ENCODE measurements at regions not wholly inside any gene's neighbourhood (a gene's known extent, or its start where the extent isn't known, plus 50 kb on each side); places are given as distances from the start of the nearest gene placed in this dataset.

- no peak for ATAC-seq
Observed at GRCh38 chr3:164864454-164864853, 213.8 kb downstream of the SI start.

DNA sequence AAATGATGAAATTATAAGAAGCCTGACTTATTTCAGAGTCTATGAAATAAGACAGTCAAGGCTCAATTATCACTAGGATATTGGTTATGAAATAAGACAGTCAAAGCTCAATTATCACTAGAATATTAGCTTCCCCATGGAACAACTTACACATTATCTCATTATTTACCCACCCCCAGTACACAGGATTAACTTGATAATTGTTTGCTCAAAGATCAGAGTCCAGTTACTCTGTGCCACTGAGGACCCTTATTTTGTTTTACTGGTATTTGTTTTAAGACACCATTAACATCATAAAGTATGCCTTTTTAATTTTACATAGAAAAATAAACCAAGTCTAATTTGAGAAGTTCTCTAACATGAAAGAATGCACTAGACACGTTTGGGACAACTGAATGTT lies 225.4 kb downstream of the SI start:
- TF ChIP-seq CSRNP3 (CRISPR knock-in tag; IDR thresholded peaks at IDR 0.05) (no peak), TOX (CRISPR knock-in tag; IDR thresholded peaks at IDR 0.05; ENCODE audit: borderline replicate concordance) (no peak), RARB (CRISPR knock-in tag; IDR thresholded peaks at IDR 0.05) (no peak), OSR1 (CRISPR knock-in tag; IDR thresholded peaks at IDR 0.05) (no peak), CSDC2 (CRISPR knock-in tag; IDR thresholded peaks at IDR 0.05) (no peak), SNAI2 (CRISPR knock-in tag; IDR thresholded peaks at IDR 0.05) (no peak), ZNF565 (CRISPR knock-in tag; conservative IDR thresholded peaks at IDR 0.05; ENCODE audit: low read depth) (no peak), PPARA (CRISPR knock-in tag; IDR thresholded peaks at IDR 0.05; ENCODE audit: borderline replicate concordance) (no peak), TCF4 (CRISPR knock-in tag; IDR thresholded peaks at IDR 0.05; ENCODE audit: borderline replicate concordance) (no peak), POU6F1 (CRISPR knock-in tag; IDR thresholded peaks at IDR 0.05; ENCODE audit: borderline replicate concordance, low read depth) (no peak), ZC3H10 (CRISPR knock-in tag; IDR thresholded peaks at IDR 0.05) (no peak)
- TF ChIP-seq, protein P1, sequence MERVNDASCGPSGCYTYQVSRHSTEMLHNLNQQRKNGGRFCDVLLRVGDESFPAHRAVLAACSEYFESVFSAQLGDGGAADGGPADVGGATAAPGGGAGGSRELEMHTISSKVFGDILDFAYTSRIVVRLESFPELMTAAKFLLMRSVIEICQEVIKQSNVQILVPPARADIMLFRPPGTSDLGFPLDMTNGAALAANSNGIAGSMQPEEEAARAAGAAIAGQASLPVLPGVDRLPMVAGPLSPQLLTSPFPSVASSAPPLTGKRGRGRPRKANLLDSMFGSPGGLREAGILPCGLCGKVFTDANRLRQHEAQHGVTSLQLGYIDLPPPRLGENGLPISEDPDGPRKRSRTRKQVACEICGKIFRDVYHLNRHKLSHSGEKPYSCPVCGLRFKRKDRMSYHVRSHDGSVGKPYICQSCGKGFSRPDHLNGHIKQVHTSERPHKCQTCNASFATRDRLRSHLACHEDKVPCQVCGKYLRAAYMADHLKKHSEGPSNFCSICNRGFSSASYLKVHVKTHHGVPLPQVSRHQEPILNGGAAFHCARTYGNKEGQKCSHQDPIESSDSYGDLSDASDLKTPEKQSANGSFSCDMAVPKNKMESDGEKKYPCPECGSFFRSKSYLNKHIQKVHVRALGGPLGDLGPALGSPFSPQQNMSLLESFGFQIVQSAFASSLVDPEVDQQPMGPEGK (CRISPR knock-in tag; IDR thresholded peaks at IDR 0.05; ENCODE audit: borderline replicate concordance), result no peak
- TF ChIP-seq, protein P2, sequence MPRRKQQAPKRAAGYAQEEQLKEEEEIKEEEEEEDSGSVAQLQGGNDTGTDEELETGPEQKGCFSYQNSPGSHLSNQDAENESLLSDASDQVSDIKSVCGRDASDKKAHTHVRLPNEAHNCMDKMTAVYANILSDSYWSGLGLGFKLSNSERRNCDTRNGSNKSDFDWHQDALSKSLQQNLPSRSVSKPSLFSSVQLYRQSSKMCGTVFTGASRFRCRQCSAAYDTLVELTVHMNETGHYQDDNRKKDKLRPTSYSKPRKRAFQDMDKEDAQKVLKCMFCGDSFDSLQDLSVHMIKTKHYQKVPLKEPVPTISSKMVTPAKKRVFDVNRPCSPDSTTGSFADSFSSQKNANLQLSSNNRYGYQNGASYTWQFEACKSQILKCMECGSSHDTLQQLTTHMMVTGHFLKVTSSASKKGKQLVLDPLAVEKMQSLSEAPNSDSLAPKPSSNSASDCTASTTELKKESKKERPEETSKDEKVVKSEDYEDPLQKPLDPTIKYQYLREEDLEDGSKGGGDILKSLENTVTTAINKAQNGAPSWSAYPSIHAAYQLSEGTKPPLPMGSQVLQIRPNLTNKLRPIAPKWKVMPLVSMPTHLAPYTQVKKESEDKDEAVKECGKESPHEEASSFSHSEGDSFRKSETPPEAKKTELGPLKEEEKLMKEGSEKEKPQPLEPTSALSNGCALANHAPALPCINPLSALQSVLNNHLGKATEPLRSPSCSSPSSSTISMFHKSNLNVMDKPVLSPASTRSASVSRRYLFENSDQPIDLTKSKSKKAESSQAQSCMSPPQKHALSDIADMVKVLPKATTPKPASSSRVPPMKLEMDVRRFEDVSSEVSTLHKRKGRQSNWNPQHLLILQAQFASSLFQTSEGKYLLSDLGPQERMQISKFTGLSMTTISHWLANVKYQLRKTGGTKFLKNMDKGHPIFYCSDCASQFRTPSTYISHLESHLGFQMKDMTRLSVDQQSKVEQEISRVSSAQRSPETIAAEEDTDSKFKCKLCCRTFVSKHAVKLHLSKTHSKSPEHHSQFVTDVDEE (CRISPR knock-in tag; IDR thresholded peaks at IDR 0.05), result no peak
- no peak for ATAC-seq

More at GRCh38 chr3:164864454-164864853, 213.8 kb downstream of the SI start:
- no peak for TF ChIP-seq TOX (CRISPR knock-in tag; IDR thresholded peaks at IDR 0.05; ENCODE audit: borderline replicate concordance)

DNA sequence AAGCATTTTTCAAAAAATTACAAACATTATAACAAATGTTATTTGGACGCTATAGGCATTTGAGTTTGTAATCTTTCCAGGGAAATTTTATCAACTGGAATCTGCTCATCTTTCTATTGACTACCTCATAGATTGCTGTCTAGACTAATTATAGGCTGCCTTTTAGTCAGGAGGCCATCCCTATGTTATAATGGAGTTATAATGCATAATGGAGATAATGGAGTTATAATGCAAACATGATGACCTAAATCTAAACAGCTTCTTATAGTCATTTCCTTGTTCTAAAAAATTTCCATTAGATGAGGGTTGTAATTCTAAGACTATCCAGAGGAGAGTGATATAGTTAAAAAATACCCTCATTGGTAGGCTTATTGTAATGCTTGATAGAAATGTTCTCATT lies 226.4 kb downstream of the SI start:
- ATAC-seq, result no peak
- peak; percentile 51; the same call in 1 of the 2 replicates for TF ChIP-seq ZNF8 (CRISPR knock-in tag; IDR thresholded peaks at IDR 0.05)
- peak; percentile 63; the same call in 1 of the 2 replicates for TF ChIP-seq TCF4 (CRISPR knock-in tag; IDR thresholded peaks at IDR 0.05; ENCODE audit: borderline replicate concordance)
- TF ChIP-seq, protein P2 (CRISPR knock-in tag; IDR thresholded peaks at IDR 0.05), result peak; percentile 72; the same call in 1 of the 2 replicates
- TF ChIP-seq ESRRG (CRISPR knock-in tag; IDR thresholded peaks at IDR 0.05), result no peak
- TF ChIP-seq ZNF70 (CRISPR knock-in tag; IDR thresholded peaks at IDR 0.05), result peak; percentile 64
- no peak; the same call in 1 of the 2 replicates for TF ChIP-seq CSRNP3 (CRISPR knock-in tag; IDR thresholded peaks at IDR 0.05)
- TF ChIP-seq, protein P3, sequence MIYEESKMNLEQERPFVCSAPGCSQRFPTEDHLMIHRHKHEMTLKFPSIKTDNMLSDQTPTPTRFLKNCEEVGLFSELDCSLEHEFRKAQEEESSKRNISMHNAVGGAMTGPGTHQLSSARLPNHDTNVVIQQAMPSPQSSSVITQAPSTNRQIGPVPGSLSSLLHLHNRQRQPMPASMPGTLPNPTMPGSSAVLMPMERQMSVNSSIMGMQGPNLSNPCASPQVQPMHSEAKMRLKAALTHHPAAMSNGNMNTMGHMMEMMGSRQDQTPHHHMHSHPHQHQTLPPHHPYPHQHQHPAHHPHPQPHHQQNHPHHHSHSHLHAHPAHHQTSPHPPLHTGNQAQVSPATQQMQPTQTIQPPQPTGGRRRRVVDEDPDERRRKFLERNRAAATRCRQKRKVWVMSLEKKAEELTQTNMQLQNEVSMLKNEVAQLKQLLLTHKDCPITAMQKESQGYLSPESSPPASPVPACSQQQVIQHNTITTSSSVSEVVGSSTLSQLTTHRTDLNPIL (CRISPR knock-in tag; IDR thresholded peaks at IDR 0.05; ENCODE audit: low read depth), result no peak
- 0 out of 2 replicates have a peak, but pooled peaks have one; percentile 56 for TF ChIP-seq PPARA (CRISPR knock-in tag; IDR thresholded peaks at IDR 0.05; ENCODE audit: borderline replicate concordance)
- TF ChIP-seq ISL1 (CRISPR knock-in tag; IDR thresholded peaks at IDR 0.05), result peak; percentile 66
